ENCODE measurements at regions not wholly inside any gene's neighbourhood (a gene's known extent, or its start where the extent isn't known, plus 50 kb on each side); places are given as distances from the start of the nearest gene placed in this dataset.

DNA sequence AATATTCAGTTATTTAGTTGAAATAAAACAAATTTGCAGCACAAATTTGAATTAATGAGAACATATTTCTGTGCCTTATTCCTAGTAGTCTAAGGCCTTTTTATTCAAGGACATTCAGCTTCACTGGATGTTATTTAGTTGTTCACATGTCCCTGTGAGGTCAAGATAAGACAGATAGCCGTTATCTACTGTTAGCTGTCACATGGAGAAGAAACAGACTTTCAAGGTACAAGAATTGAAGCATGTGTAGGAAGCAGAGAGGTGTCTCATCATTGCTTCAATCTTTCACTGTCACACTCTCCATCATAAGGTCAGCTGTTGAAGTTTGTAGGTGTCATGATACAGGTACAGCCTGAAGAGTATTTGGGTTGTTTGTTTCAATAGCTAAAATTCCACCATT, 112.9 kb upstream of the JAG1 start:
- ChIA-PET CTCF (ENCODE audit: partially characterized antibody) (no interaction called here), POLR2A (ENCODE audit: partially characterized antibody) (no interaction called here)
- Histone ChIP-seq H3K27me3 (replicated peaks in 1 of 4; ENCODE audit: control insufficient read depth in 3 of 4, extremely low read depth in 1 of 4, insufficient read depth in 3 of 4, low read length in 3 of 4) (no peaks in the 10 kb centered on the region), H2BK20ac (ENCODE audit: low read length) (no peak overlapping the region), H3K4me1 (replicated peaks in 1 of 4; ENCODE audit: control insufficient read depth in 3 of 4, insufficient read depth in 4 of 4, low read length in 3 of 4) (peaks cover 5 to 13% (median 11%) of the 10 kb centered on the region in 4 experiments; a peak in 5 of 7 replicates), H3K4ac (replicated peaks; ENCODE audit: insufficient read length, low read depth, low read length) (no peak overlapping the region), H3K14ac (ENCODE audit: insufficient read length) (no peak overlapping the region), H3K79me1 (ENCODE audit: low read depth, low read length) (no peaks in the 10 kb centered on the region), H3K27ac (ENCODE audit: low read depth, low read length) (no peak overlapping the region), H3K36me3 (ENCODE audit: control insufficient read depth in 2 of 4, insufficient read depth in 4 of 4, low read length in 3 of 4) (no peaks in the 10 kb centered on the region), H3K9me3 (ENCODE audit: insufficient read depth in 2 of 2, low read depth in 1 of 2, low read length in 1 of 2) (no peaks in the 10 kb centered on the region), H4K91ac (replicated peaks; ENCODE audit: insufficient read length, low read length) (no peak overlapping the region), H2AK5ac (ENCODE audit: low read depth, low read length) (no peak overlapping the region), H2BK12ac (ENCODE audit: low read depth, low read length) (no peak overlapping the region), H2BK5ac (ENCODE audit: low read depth, low read length) (no peak overlapping the region), H3K79me2 (ENCODE audit: control insufficient read depth in 1 of 2, insufficient read depth in 2 of 2, low read length in 2 of 2) (no peaks in the 10 kb centered on the region), H3K4me2 (ENCODE audit: insufficient read depth in 1 of 2, low read depth in 2 of 2, low read length in 2 of 2) (no peak overlapping the region), H2BK120ac (replicated peaks; ENCODE audit: low read depth, low read length) (no peak overlapping the region), H4K8ac (ENCODE audit: extremely low read depth, insufficient read depth, low read length) (no peak overlapping the region), H4K20me1 (replicated peaks in 1 of 2; ENCODE audit: control insufficient read depth in 1 of 2, insufficient read depth in 2 of 2, low read length in 2 of 2) (no peaks in the 10 kb centered on the region), H3K9ac (replicated peaks in 1 of 4; ENCODE audit: extremely low read depth in 1 of 4, low read depth in 3 of 4, low read length in 3 of 4) (no peak overlapping the region), H2BK15ac (ENCODE audit: low read length) (no peak overlapping the region), H3K18ac (ENCODE audit: extremely low read depth, low read length) (no peak overlapping the region), H2AFZ (ENCODE audit: low read length) (no peak overlapping the region), H3K23ac (ENCODE audit: insufficient read length) (no peak overlapping the region), H3K4me3 (ENCODE audit: extremely low read depth in 1 of 4, insufficient read depth in 2 of 4, low read depth in 3 of 4, low read length in 4 of 4) (no peak overlapping the region), H3K23me2 (ENCODE audit: low read depth, low read length) (no peaks in the 10 kb centered on the region; the same call in 1 of the 2 replicates), H4K5ac (ENCODE audit: insufficient read length, low read depth, low read length) (no peak overlapping the region), H3K56ac (replicated peaks; ENCODE audit: insufficient read length, low read depth, low read length) (no peak overlapping the region)
- whole genome bisulfite sequencing, 2 experiments (ENCODE audit: extremely low coverage in 1 of 2, insufficient coverage in 1 of 2, insufficient read length in 1 of 2, insufficient replicate concordance in 2 of 2, low coverage in 1 of 2, low lambda C conversion rate in 2 of 2, missing lambda C conversion rate in 1 of 2): 81% methylated on average over 1 of the region's 1 CpG; no CpG with 5 or more reads in 1 of the 2 experiments
- no peak for FAIRE-seq
- TF ChIP-seq GABPA (IDR thresholded peaks at IDR 0.05; ENCODE audit: borderline replicate concordance, insufficient read depth, low read length) (no peak), SP4 (IDR thresholded peaks at IDR 0.05; ENCODE audit: low read length) (no peak), SAP30 (IDR thresholded peaks at IDR 0.05; ENCODE audit: insufficient read depth, insufficient replicate concordance, low read length) (no peak), NRF1 (IDR thresholded peaks at IDR 0.05; ENCODE audit: low read depth, low read length) (no peak), POU5F1 (IDR thresholded peaks at IDR 0.05; ENCODE audit: low read depth, low read length) (no peak), CREB1 (IDR thresholded peaks at IDR 0.05) (no peak), ZNF274 (IDR thresholded peaks at IDR 0.05; ENCODE audit: borderline replicate concordance, extremely low read depth, low read length) (no peak), TBP (IDR thresholded peaks at IDR 0.05; ENCODE audit: low read depth, low read length) (no peak), BRCA1 (IDR thresholded peaks at IDR 0.05; ENCODE audit: low read depth, low read length) (no peak), ASH2L (IDR thresholded peaks at IDR 0.05; ENCODE audit: low read length) (no peak)
- TF ChIP-seq, protein P1, sequence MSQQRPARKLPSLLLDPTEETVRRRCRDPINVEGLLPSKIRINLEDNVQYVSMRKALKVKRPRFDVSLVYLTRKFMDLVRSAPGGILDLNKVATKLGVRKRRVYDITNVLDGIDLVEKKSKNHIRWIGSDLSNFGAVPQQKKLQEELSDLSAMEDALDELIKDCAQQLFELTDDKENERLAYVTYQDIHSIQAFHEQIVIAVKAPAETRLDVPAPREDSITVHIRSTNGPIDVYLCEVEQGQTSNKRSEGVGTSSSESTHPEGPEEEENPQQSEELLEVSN (IDR thresholded peaks at IDR 0.05): no peak
- TF ChIP-seq, protein P2, sequence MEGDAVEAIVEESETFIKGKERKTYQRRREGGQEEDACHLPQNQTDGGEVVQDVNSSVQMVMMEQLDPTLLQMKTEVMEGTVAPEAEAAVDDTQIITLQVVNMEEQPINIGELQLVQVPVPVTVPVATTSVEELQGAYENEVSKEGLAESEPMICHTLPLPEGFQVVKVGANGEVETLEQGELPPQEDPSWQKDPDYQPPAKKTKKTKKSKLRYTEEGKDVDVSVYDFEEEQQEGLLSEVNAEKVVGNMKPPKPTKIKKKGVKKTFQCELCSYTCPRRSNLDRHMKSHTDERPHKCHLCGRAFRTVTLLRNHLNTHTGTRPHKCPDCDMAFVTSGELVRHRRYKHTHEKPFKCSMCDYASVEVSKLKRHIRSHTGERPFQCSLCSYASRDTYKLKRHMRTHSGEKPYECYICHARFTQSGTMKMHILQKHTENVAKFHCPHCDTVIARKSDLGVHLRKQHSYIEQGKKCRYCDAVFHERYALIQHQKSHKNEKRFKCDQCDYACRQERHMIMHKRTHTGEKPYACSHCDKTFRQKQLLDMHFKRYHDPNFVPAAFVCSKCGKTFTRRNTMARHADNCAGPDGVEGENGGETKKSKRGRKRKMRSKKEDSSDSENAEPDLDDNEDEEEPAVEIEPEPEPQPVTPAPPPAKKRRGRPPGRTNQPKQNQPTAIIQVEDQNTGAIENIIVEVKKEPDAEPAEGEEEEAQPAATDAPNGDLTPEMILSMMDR (IDR thresholded peaks at IDR 0.05; ENCODE audit: control extremely low read depth in 1 of 3, insufficient read depth in 1 of 3, low read depth in 1 of 3, low read length in 3 of 3): no peak
- no peak for DNase-seq (ENCODE audit: low read depth in 1 of 2, low spot score in 2 of 2)

Measured in H1 (cell line).